ENCODE measurements at regions not wholly inside any gene's neighbourhood (a gene's known extent, or its start where the extent isn't known, plus 50 kb on each side); places are given as distances from the start of the nearest gene placed in this dataset.

GRCh38 chr13:21960108-21960507 is 289.2 kb downstream of the FGF9 start:
- Histone ChIP-seq H4K20me1 (ENCODE audit: insufficient read depth, low read length) (no peaks in the 10 kb centered on the region), H3K27ac (ENCODE audit: low read depth, low read length, poor library complexity, severe bottlenecking) (no peak overlapping the region), H2AFZ (ENCODE audit: low read length) (no peak overlapping the region), H3K36me3 (ENCODE audit: insufficient read depth, low read length) (no peaks in the 10 kb centered on the region), H3K4me1 (ENCODE audit: insufficient read depth, low read length, severe bottlenecking) (no peaks in the 10 kb centered on the region), H3K79me2 (ENCODE audit: insufficient read depth, low read length) (no peaks in the 10 kb centered on the region), H3K4me3 (ENCODE audit: low read depth, low read length, poor library complexity, severe bottlenecking) (no peak overlapping the region), H3K4me2 (ENCODE audit: low read length) (no peak overlapping the region), H3K9me2 (ENCODE audit: low read depth, low read length) (no peaks in the 10 kb centered on the region), H3F3A (ENCODE audit: insufficient read depth, low read length) (no peaks in the 10 kb centered on the region), H3K9me3 (ENCODE audit: low read length) (no peaks in the 10 kb centered on the region), H3K27me3 (ENCODE audit: insufficient read depth, low read length) (no peaks in the 10 kb centered on the region), H3K9ac (ENCODE audit: low read length) (no peak overlapping the region)
- TF ChIP-seq EZH2 (IDR thresholded peaks at IDR 0.05; ENCODE audit: borderline replicate concordance, low read length) (no peak), CTCF (IDR thresholded peaks at IDR 0.05; ENCODE audit: low read length) (no peak)

- H3K4me1 ChIP-seq (ENCODE audit: insufficient read depth, low read length, severe bottlenecking) = no peaks in the 10 kb centered on the region
- no peaks in the 10 kb centered on the region for H3K36me3 ChIP-seq (ENCODE audit: insufficient read depth, low read length)
Measured at GRCh38 chr13:21964686-21965085, 293.8 kb downstream of the FGF9 start.

GRCh38 chr13:21965095-21965494 is 294.2 kb downstream of the FGF9 start:
- no peak for TF ChIP-seq CTCF (IDR thresholded peaks at IDR 0.05; ENCODE audit: low read length)
- no peak for TF ChIP-seq EZH2 (IDR thresholded peaks at IDR 0.05; ENCODE audit: borderline replicate concordance, low read length)
- Histone ChIP-seq H3F3A (ENCODE audit: insufficient read depth, low read length) (no peaks in the 10 kb centered on the region), H3K27ac (ENCODE audit: low read depth, low read length, poor library complexity, severe bottlenecking) (no peak overlapping the region), H3K27me3 (ENCODE audit: insufficient read depth, low read length) (no peaks in the 10 kb centered on the region), H3K4me2 (ENCODE audit: low read length) (no peak overlapping the region), H2AFZ (ENCODE audit: low read length) (no peak overlapping the region), H3K36me3 (ENCODE audit: insufficient read depth, low read length) (no peaks in the 10 kb centered on the region), H3K9me3 (ENCODE audit: low read length) (no peaks in the 10 kb centered on the region), H4K20me1 (ENCODE audit: insufficient read depth, low read length) (no peaks in the 10 kb centered on the region), H3K79me2 (ENCODE audit: insufficient read depth, low read length) (no peaks in the 10 kb centered on the region), H3K9me2 (ENCODE audit: low read depth, low read length) (no peaks in the 10 kb centered on the region), H3K4me3 (ENCODE audit: low read depth, low read length, poor library complexity, severe bottlenecking) (no peak overlapping the region), H3K9ac (ENCODE audit: low read length) (no peak overlapping the region), H3K4me1 (ENCODE audit: insufficient read depth, low read length, severe bottlenecking) (no peaks in the 10 kb centered on the region)

More at GRCh38 chr13:21964686-21965085, 293.8 kb downstream of the FGF9 start:
- no peak overlapping the region for H3K9ac ChIP-seq (ENCODE audit: low read length)
- H3K27me3 ChIP-seq (ENCODE audit: insufficient read depth, low read length) = no peaks in the 10 kb centered on the region
- TF ChIP-seq EZH2 (IDR thresholded peaks at IDR 0.05; ENCODE audit: borderline replicate concordance, low read length) (no peak), CTCF (IDR thresholded peaks at IDR 0.05; ENCODE audit: low read length) (no peak)
- no peaks in the 10 kb centered on the region for H3F3A ChIP-seq (ENCODE audit: insufficient read depth, low read length)
- no peak overlapping the region for H3K27ac ChIP-seq (ENCODE audit: low read depth, low read length, poor library complexity, severe bottlenecking)
- H3K4me3 ChIP-seq (ENCODE audit: low read depth, low read length, poor library complexity, severe bottlenecking) = no peak overlapping the region
- H3K79me2 ChIP-seq (ENCODE audit: insufficient read depth, low read length) = no peaks in the 10 kb centered on the region
- no peaks in the 10 kb centered on the region for H3K9me2 ChIP-seq (ENCODE audit: low read depth, low read length)
- H3K4me2 ChIP-seq (ENCODE audit: low read length) = no peak overlapping the region
- no peak overlapping the region for H2AFZ ChIP-seq (ENCODE audit: low read length)
- no peaks in the 10 kb centered on the region for H4K20me1 ChIP-seq (ENCODE audit: insufficient read depth, low read length)
- no peaks in the 10 kb centered on the region for H3K9me3 ChIP-seq (ENCODE audit: low read length)
